ENCODE measurements at regions not wholly inside any gene's neighbourhood (a gene's known extent, or its start where the extent isn't known, plus 50 kb on each side); places are given as distances from the start of the nearest gene placed in this dataset.

DNA sequence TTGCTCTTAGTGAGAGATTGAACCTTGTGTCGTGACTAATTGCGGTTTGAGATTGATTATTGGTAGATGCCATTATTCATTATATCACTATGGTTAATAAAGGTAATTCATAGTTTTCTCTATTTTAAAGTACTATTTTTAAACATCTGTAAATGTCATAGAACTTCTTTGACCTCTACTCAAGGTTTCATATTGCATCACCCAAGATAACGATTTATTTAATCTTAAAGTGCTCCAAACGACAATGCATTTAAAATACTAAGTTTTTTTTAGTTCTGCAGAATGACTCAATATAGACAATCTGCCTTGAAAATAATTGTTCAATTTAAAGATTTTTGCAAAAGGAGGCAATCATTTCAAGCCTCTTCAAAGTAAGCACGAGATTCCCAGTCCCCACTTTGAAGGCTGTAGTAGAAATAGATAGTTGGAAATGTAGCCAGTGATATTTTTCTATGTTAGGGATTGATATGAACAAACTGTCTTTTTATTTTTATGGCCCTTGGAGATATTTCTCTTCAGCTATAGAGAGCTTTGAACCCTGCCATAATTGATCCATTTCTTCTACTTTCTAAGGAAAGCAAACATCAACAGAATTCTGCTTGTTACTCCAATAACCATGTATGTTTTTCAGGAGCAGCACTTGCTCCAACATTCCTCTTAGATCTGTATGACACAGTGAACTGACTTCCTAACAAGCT is 114.2 kb upstream of the PALMD start:
- H3K27ac ChIP-seq = no peak overlapping the region
- TF ChIP-seq, protein P1, sequence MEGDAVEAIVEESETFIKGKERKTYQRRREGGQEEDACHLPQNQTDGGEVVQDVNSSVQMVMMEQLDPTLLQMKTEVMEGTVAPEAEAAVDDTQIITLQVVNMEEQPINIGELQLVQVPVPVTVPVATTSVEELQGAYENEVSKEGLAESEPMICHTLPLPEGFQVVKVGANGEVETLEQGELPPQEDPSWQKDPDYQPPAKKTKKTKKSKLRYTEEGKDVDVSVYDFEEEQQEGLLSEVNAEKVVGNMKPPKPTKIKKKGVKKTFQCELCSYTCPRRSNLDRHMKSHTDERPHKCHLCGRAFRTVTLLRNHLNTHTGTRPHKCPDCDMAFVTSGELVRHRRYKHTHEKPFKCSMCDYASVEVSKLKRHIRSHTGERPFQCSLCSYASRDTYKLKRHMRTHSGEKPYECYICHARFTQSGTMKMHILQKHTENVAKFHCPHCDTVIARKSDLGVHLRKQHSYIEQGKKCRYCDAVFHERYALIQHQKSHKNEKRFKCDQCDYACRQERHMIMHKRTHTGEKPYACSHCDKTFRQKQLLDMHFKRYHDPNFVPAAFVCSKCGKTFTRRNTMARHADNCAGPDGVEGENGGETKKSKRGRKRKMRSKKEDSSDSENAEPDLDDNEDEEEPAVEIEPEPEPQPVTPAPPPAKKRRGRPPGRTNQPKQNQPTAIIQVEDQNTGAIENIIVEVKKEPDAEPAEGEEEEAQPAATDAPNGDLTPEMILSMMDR (IDR thresholded peaks at IDR 0.05) = no peak
- TF ChIP-seq POLR2AphosphoS5 (IDR thresholded peaks at IDR 0.05; ENCODE audit: insufficient read depth in 1 of 2, low read depth in 1 of 2) = no peak
- no peak for TF ChIP-seq POLR2A (IDR thresholded peaks at IDR 0.05)
- no peak for DNase-seq (ENCODE audit: extremely low spot score in 2 of 2)
- H3K9me3 ChIP-seq = no peaks in the 10 kb centered on the region
- H3K36me3 ChIP-seq = no peaks in the 10 kb centered on the region
- H3K4me1 ChIP-seq = peaks cover 6% of the 10 kb centered on the region
- no peak overlapping the region for H3K4me3 ChIP-seq
- intact Hi-C loops (cut with DNase I) = no loop called here
- no peaks in the 10 kb centered on the region for H3K27me3 ChIP-seq

GRCh38 chr1:99532276-99532580 is 113.7 kb upstream of the PALMD start:
- Histone ChIP-seq H3K4me3 (no peak overlapping the region), H3K27ac (no peak overlapping the region), H3K27me3 (no peaks in the 10 kb centered on the region), H3K4me1 (peaks cover 6% of the 10 kb centered on the region), H3K9me3 (no peaks in the 10 kb centered on the region), H3K36me3 (no peaks in the 10 kb centered on the region)
- TF ChIP-seq POLR2A (IDR thresholded peaks at IDR 0.05) = no peak
- TF ChIP-seq, protein P1 (IDR thresholded peaks at IDR 0.05) = no peak
- TF ChIP-seq POLR2AphosphoS5 (IDR thresholded peaks at IDR 0.05; ENCODE audit: insufficient read depth in 1 of 2, low read depth in 1 of 2) = no peak
- DNase-seq (ENCODE audit: extremely low spot score in 2 of 2) = no peak
- intact Hi-C loops (cut with DNase I) = no loop called here

DNA sequence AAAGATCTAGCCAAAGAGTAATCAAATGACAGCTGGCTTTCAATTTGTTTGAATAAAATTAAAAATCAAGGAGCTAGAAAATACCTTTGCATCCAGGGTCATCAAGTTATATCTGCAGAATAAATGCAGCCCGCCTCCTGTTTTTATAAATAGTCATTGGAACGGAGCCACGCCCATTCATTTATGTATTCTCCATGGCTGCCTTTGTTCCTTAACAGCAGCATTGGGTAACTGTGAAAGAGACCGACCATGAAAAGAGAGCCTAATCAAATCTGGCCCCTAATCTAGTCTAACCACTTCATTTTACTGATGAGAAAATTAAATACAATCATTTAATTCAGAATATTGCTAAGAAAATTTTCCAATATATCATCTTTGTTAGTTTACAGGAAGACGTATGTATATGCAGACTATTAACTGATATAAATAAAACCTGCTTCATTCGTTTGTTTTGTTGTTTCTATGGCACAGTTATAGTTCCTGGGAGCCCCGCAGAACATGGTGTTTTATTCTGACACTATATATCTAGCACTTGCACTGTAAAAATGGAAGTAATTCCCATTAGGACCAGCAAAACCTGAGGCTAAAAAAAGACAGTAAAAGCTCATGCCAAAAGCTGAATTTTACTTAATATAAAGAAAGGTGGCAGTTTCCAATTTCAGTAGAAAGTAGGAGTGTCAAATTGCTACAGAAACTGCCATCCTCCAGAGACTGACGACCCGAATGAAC is 111.8 kb upstream of the PALMD start:
- H3K9me3 ChIP-seq = no peaks in the 10 kb centered on the region
- H3K27ac ChIP-seq = no peak overlapping the region
- H3K27me3 ChIP-seq = no peaks in the 10 kb centered on the region
- no peaks in the 10 kb centered on the region for H3K36me3 ChIP-seq
- intact Hi-C loops (cut with DNase I) = no loop called here
- peaks cover 6% of the 10 kb centered on the region for H3K4me1 ChIP-seq
- H3K4me3 ChIP-seq = no peak overlapping the region
- TF ChIP-seq, protein P1 (IDR thresholded peaks at IDR 0.05) = no peak
- TF ChIP-seq POLR2AphosphoS5 (IDR thresholded peaks at IDR 0.05; ENCODE audit: insufficient read depth in 1 of 2, low read depth in 1 of 2) = no peak
- TF ChIP-seq POLR2A (IDR thresholded peaks at IDR 0.05) = no peak
- no peak for DNase-seq (ENCODE audit: extremely low spot score in 2 of 2)

DNA sequence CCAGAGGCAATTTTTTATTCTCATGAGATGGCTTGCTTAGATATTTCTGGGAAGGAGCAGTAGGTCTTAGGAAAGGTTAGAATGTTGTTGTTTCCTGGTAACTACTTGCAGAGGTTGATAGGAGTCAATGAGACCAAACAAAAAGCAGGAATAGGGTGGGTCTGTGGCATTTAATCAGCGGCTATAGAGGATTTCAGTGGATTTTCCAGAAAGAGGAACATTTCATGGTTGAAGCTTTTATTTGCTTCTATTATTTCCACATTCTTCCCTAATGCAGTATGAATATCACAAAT is 111.3 kb upstream of the PALMD start:
- H3K4me1 ChIP-seq = peaks cover 6% of the 10 kb centered on the region
- intact Hi-C loops (cut with DNase I) = no loop called here
- DNase-seq (ENCODE audit: extremely low spot score in 2 of 2) = no peak
- H3K27ac ChIP-seq = no peak overlapping the region
- TF ChIP-seq POLR2A (IDR thresholded peaks at IDR 0.05) (no peak), POLR2AphosphoS5 (IDR thresholded peaks at IDR 0.05; ENCODE audit: insufficient read depth in 1 of 2, low read depth in 1 of 2) (no peak)
- TF ChIP-seq, protein P1 (IDR thresholded peaks at IDR 0.05) = no peak
- no peaks in the 10 kb centered on the region for H3K27me3 ChIP-seq
- H3K36me3 ChIP-seq = no peaks in the 10 kb centered on the region
- H3K4me3 ChIP-seq = no peak overlapping the region
- no peaks in the 10 kb centered on the region for H3K9me3 ChIP-seq

DNA sequence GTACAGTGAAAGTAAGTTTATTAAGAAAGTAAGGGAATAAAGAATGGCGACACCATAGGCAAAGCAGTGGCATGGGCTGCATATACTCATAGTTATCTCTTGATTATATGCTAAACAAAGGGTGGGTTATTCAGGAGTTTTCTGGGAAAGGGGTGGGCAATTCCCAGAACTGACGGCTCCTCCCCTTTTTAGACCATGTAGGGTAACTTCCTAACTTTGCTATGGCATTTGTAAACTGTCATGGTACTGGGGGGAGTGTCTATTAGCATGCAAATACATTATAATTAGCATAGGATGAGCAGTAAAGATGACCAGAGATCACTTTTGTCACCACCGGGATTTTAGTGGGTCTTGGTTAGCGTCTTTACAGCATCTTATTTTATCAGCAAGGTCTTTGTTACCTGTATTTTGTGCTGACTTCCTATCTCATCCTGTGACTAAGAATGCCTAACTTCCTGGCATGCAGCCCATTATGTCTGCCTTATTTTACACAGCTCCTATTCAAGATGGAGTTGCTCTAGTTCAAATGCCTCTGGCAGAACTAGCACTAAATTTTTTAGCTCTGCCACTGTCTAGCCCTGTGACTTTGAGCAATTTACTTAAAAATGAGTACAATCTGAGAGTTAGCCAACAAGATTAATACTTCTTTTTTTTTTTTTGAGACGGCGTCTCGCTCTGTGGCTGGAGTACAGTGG is 110.3 kb upstream of the PALMD start:
- no peaks in the 10 kb centered on the region for H3K36me3 ChIP-seq
- no peak for DNase-seq (ENCODE audit: extremely low spot score in 2 of 2)
- H3K4me1 ChIP-seq = peaks cover 6% of the 10 kb centered on the region
- intact Hi-C loops (cut with DNase I) = no loop called here
- no peaks in the 10 kb centered on the region for H3K9me3 ChIP-seq
- no peak for TF ChIP-seq POLR2AphosphoS5 (IDR thresholded peaks at IDR 0.05; ENCODE audit: insufficient read depth in 1 of 2, low read depth in 1 of 2)
- no peak for TF ChIP-seq POLR2A (IDR thresholded peaks at IDR 0.05)
- no peak overlapping the region for H3K27ac ChIP-seq
- no peaks in the 10 kb centered on the region for H3K27me3 ChIP-seq
- H3K4me3 ChIP-seq = no peak overlapping the region

All from vagina (tissue), 2 donors.